ENCODE measurements at regions not wholly inside any gene's neighbourhood (a gene's known extent, or its start where the extent isn't known, plus 50 kb on each side); places are given as distances from the start of the nearest gene placed in this dataset.

DNA sequence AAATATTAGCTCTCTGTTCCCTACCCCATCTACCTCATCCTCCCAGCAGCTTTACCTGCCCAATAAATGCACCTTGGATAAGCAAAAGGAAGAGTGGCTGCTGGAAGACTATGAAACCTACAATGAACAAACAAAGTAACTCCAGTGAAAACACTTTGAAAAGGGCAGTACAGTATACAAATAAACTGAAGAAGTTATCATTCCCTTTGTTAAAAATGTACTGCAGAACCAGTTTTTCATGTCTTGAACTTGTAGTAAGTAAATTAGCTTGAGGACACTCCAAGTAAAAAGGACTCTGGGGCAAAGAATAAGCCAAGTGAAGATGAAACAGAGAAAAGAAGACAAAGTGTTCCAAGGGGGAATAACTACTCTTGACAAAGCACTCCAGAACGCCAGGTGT lies 457.1 kb downstream of the DTWD2 start:
- H3K9me3 ChIP-seq (ENCODE audit: low read length) = no peaks in the 10 kb centered on the region
- intact Hi-C loops (cut with micrococcal nuclease; ENCODE audit: unreplicated experiment) = no loop called here
- H3K27ac ChIP-seq (ENCODE audit: low read depth, low read length, poor library complexity, severe bottlenecking) = no peak overlapping the region
- POLR2A ChIA-PET = no interaction called here
- H3K36me3 ChIP-seq (ENCODE audit: insufficient read depth, low read length) = no peaks in the 10 kb centered on the region
- no peaks in the 10 kb centered on the region for H4K20me1 ChIP-seq (ENCODE audit: insufficient read depth, low read length)
- no peaks in the 10 kb centered on the region for H3K9me2 ChIP-seq (ENCODE audit: insufficient read depth, low read length)
- H2AFZ ChIP-seq (ENCODE audit: low read length) = no peak overlapping the region
- no peak overlapping the region for H3K4me2 ChIP-seq (ENCODE audit: low read length)
- no peak for DNase-seq (ENCODE audit: low spot score)
- H3K4me3 ChIP-seq (ENCODE audit: low read depth, low read length, poor library complexity, severe bottlenecking) = no peak overlapping the region
- no TSS peak for BruUV-seq (replicated peaks)
- TF ChIP-seq, protein P1, sequence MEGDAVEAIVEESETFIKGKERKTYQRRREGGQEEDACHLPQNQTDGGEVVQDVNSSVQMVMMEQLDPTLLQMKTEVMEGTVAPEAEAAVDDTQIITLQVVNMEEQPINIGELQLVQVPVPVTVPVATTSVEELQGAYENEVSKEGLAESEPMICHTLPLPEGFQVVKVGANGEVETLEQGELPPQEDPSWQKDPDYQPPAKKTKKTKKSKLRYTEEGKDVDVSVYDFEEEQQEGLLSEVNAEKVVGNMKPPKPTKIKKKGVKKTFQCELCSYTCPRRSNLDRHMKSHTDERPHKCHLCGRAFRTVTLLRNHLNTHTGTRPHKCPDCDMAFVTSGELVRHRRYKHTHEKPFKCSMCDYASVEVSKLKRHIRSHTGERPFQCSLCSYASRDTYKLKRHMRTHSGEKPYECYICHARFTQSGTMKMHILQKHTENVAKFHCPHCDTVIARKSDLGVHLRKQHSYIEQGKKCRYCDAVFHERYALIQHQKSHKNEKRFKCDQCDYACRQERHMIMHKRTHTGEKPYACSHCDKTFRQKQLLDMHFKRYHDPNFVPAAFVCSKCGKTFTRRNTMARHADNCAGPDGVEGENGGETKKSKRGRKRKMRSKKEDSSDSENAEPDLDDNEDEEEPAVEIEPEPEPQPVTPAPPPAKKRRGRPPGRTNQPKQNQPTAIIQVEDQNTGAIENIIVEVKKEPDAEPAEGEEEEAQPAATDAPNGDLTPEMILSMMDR (conservative IDR thresholded peaks at IDR 0.05; ENCODE audit: low read length) = no peak
- no peak for TF ChIP-seq EZH2phosphoT487 (IDR thresholded peaks at IDR 0.05; ENCODE audit: borderline replicate concordance, low read depth, low read length)
- CTCF ChIA-PET (ENCODE audit: unreplicated experiment) = no interaction called here
- H3K4me1 ChIP-seq (ENCODE audit: insufficient read depth, low read length, poor library complexity, severe bottlenecking) = no peaks in the 10 kb centered on the region
- H3K79me2 ChIP-seq (ENCODE audit: insufficient read depth, low read depth, low read length) = no peaks in the 10 kb centered on the region

DNA sequence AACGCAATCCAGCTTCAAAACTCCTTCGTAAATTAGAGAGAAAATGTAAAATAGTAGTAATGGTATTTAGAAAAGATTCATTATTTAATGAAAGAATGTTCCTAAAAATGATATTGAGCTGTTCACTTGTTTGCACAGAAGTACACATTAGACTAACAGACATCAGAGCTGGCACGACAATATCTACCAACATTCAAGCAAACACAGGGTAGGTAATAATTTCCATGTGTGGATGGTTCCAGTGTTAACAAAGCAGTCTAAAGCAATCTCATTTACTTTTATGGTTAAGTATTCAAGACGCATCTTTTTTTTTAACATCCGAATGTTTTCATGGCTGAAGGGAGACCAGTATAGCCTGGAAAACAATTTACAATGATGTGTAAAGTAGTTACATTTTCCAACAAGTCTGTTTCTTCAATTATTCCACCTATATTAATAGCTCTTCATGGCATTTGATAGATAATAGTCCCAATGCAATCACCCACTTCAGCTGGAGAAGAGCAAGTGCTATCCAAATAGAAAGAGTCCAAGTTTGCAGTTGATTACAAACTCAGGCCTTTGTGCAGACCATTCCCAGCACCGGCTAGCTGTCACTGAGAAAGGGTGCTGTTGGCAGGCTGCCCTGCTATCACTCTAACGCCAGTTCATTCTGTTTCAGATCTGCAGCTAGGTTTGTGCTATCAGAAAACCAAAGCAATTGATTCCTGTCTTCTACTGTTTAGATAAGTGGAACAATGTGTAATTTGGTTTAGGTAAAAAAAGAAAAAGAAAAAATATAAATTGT lies 458.8 kb downstream of the DTWD2 start:
- POLR2A ChIA-PET = interaction anchor here (0.7 kb wide), 1 partner anchor 414 kb away, joined by 3 read pairs; no protein-coding TSS in a partner anchor

DNA sequence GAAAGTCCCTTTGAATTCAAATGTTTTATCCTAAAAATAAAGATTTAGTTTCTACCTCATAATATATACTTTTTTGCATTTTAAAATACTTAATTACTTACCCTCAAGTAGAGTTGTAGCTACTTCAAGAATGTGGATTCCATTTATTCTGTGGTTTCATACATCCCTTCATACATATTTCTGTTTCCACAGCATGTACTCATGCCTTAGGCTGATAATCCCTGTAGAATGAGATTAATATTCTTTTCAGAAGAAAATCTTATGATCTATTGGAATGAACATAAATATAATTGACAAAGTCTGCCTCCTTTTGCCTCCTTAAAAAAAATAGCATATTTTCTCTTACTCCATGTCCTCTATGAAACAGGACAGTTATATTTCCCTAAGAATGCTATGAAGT lies 465.7 kb downstream of the DTWD2 start:
- TF ChIP-seq, protein P1 (conservative IDR thresholded peaks at IDR 0.05; ENCODE audit: low read length) = no peak
- no peak for TF ChIP-seq EZH2phosphoT487 (IDR thresholded peaks at IDR 0.05; ENCODE audit: borderline replicate concordance, low read depth, low read length)
- Histone ChIP-seq H3K9me3 (ENCODE audit: low read length) (no peaks in the 10 kb centered on the region), H3K4me2 (ENCODE audit: low read length) (no peak overlapping the region), H2AFZ (ENCODE audit: low read length) (no peak overlapping the region), H3K27ac (ENCODE audit: low read depth, low read length, poor library complexity, severe bottlenecking) (no peak overlapping the region), H3K4me3 (ENCODE audit: low read depth, low read length, poor library complexity, severe bottlenecking) (no peak overlapping the region), H3K9me2 (ENCODE audit: insufficient read depth, low read length) (no peaks in the 10 kb centered on the region), H3K79me2 (ENCODE audit: insufficient read depth, low read depth, low read length) (no peaks in the 10 kb centered on the region), H4K20me1 (ENCODE audit: insufficient read depth, low read length) (no peaks in the 10 kb centered on the region), H3K36me3 (ENCODE audit: insufficient read depth, low read length) (no peaks in the 10 kb centered on the region), H3K4me1 (ENCODE audit: insufficient read depth, low read length, poor library complexity, severe bottlenecking) (no peaks in the 10 kb centered on the region)
- CTCF ChIA-PET (ENCODE audit: unreplicated experiment) = no interaction called here
- DNase-seq (ENCODE audit: low spot score) = no peak
- BruUV-seq (replicated peaks) = no TSS peak
- intact Hi-C loops (cut with micrococcal nuclease; ENCODE audit: unreplicated experiment) = no loop called here
- POLR2A ChIA-PET = no interaction called here

More for the DNA sequence above, 458.8 kb downstream of the DTWD2 start:
- no TSS peak for BruUV-seq (replicated peaks)
- DNase-seq (ENCODE audit: low spot score) = no peak
- no peaks in the 10 kb centered on the region for H4K20me1 ChIP-seq (ENCODE audit: insufficient read depth, low read length)
- no peak overlapping the region for H3K27ac ChIP-seq (ENCODE audit: low read depth, low read length, poor library complexity, severe bottlenecking)
- H3K4me1 ChIP-seq (ENCODE audit: insufficient read depth, low read length, poor library complexity, severe bottlenecking) = no peaks in the 10 kb centered on the region
- H3K9me3 ChIP-seq (ENCODE audit: low read length) = no peaks in the 10 kb centered on the region
- H3K4me2 ChIP-seq (ENCODE audit: low read length) = no peak overlapping the region
- no peaks in the 10 kb centered on the region for H3K79me2 ChIP-seq (ENCODE audit: insufficient read depth, low read depth, low read length)
- H3K4me3 ChIP-seq (ENCODE audit: low read depth, low read length, poor library complexity, severe bottlenecking) = no peak overlapping the region
- CTCF ChIA-PET (ENCODE audit: unreplicated experiment) = no interaction called here
- H2AFZ ChIP-seq (ENCODE audit: low read length) = no peak overlapping the region
- intact Hi-C loops (cut with micrococcal nuclease; ENCODE audit: unreplicated experiment) = no loop called here
- no peaks in the 10 kb centered on the region for H3K36me3 ChIP-seq (ENCODE audit: insufficient read depth, low read length)
- TF ChIP-seq EZH2phosphoT487 (IDR thresholded peaks at IDR 0.05; ENCODE audit: borderline replicate concordance, low read depth, low read length) = no peak
- TF ChIP-seq, protein P1 (conservative IDR thresholded peaks at IDR 0.05; ENCODE audit: low read length) = no peak
- no peaks in the 10 kb centered on the region for H3K9me2 ChIP-seq (ENCODE audit: insufficient read depth, low read length)
